HS-5 (cell line): ENCODE measurements at regions not wholly inside any gene's neighbourhood (a gene's known extent, or its start where the extent isn't known, plus 50 kb on each side); places are given as distances from the start of the nearest gene placed in this dataset.

Experiments
- DNase-seq: peaks from one replicate; pipeline ENCODE4 v3.0.0-alpha.2; 2012; ENCODE audit warnings: low read depth

GRCh38 chr3:17798000-17798399 lies 55.6 kb upstream of the TBC1D5 start:
- DNase-seq, result no peak

GRCh38 chr3:17795711-17796110 lies 53.3 kb upstream of the TBC1D5 start:
- DNase-seq, result no peak

- DNase-seq, result no peak
These were observed 52.8 kb upstream of the TBC1D5 start for GRCh38 chr3:17795280-17795679.

GRCh38 chr3:17793542-17794195 lies 51.2 kb upstream of the TBC1D5 start:
- DNase-seq, result no peak
